Heart left ventricle (tissue), 16 donors: ENCODE measurements at regions not wholly inside any gene's neighbourhood (a gene's known extent, or its start where the extent isn't known, plus 50 kb on each side); places are given as distances from the start of the nearest gene placed in this dataset.

Experiments used
- ATAC-seq, 4 donors: fragments of 200-7000 bp; cut with Tn5 transposase; one replicate each; pipeline ENCODE4 v1.9.1; 2020 to 2022; ENCODE audit warnings: moderate library complexity in 4 of 4, mild to moderate bottlenecking in 3 of 4, moderate number of reproducible peaks in 1 of 4
- DNase-seq, 5 donors: peaks; one replicate each; pipeline ENCODE4 v3.0.0-alpha.2; 2020
- H3K27ac ChIP-seq, 12 donors: fragments of 200-600 bp; sonication (generic) in 4 of 12; one replicate each; pipeline versions ENCODE4 v1.5.0 to v1.8.0; 2016 to 2022; ENCODE audit warnings: mild to moderate bottlenecking in 2 of 12
- H3K27me3 ChIP-seq, 9 donors: fragments of 200-600 bp; sonication (generic) in 2 of 9; one replicate each; pipeline versions ENCODE4 v1.5.1 to v1.8.0; 2016 to 2022; ENCODE audit warnings: mild to moderate bottlenecking in 3 of 9
- H3K36me3 ChIP-seq, 9 donors: fragments of 200-600 bp; sonication (generic) in 2 of 9; one replicate each; pipeline versions ENCODE4 v1.5.0 to v1.8.0; 2018 to 2022; ENCODE audit warnings: mild to moderate bottlenecking in 2 of 9
- H3K4me1 ChIP-seq, 12 donors: fragments of 200-600 bp; sonication (generic) in 4 of 12; one replicate each; pipeline versions ENCODE4 v1.5.0 to v1.8.0; 2016 to 2022; ENCODE audit warnings: mild to moderate bottlenecking in 3 of 12
- H3K4me3 ChIP-seq, 12 donors: fragments of 200-600 bp; sonication (generic) in 4 of 12; one replicate each; pipeline versions ENCODE4 v1.5.0 to v1.8.0; 2017 to 2022; ENCODE audit warnings: mild to moderate bottlenecking in 9 of 12, moderate library complexity in 4 of 12
- H3K9me3 ChIP-seq, 12 donors: fragments of 200-600 bp; sonication (generic) in 4 of 12; one replicate each; pipeline versions ENCODE4 v1.5.0 to v1.8.0; 2016 to 2022; ENCODE audit warnings: mild to moderate bottlenecking in 1 of 12
- CTCF ChIP-seq, 12 donors: fragments of 200-600 bp; sonication (generic) in 4 of 12; IDR thresholded peaks; one replicate each; pipeline versions ENCODE4 v1.5.0 to v1.8.0; 2018 to 2022; ENCODE audit warnings: antibody characterized with exemption in 12 of 12, mild to moderate bottlenecking in 5 of 12
- POLR2A ChIP-seq, 2 donors: fragments of 450-650 bp; IDR thresholded peaks; one replicate each; pipeline ENCODE4 v1.6.1; 2017; ENCODE audit warnings: antibody characterized with exemption in 2 of 2, mild to moderate bottlenecking in 2 of 2, moderate library complexity in 2 of 2
- WGBS, 4 donors: extraction: QIAGEN DNeasy Blood & Tissue Kit in 2 of 4; methylation state at CpG; one replicate each; pipeline versions ENCODE4 v1.1.5 to v1.1.7; 2013 to 2018; 5-methylcytosine and 5-hydroxymethylcytosine counted together
- intact Hi-C, 10 donors: fragments of 100-400 bp; cut with DNase I; formaldehyde crosslinking; loops; one replicate each; pipeline versions ENCODE4 v1.11.1 to v1.14.2; 2022
- donor health status: ischemic (EF 13 %, LVEDD 7.1; RV severe dilation, severe dysfunction).
- donor health status: healthy with polysubstance abuse.
- donor health status: DM: no; HTN: yes; CAD: no.
- donor health status: DM: no; HTN: no; CAD: no.
- donor health status: ischemic (EF 25% LVEDD 6.9; RV normal size, moderate dysfunction).
- donor health status: ischemic (EF 25% LVEDD 5.7; RV mildly dilated, moderate dysfunction).
- donor health status: healthy.
- donor health status: DM: yes; HTN: yes; CAD: no.
- donor health status: ischemic (EF 35%, LVEDD 5.7; RV mildly dilated, moderate dysfunction).
- donor health status: nonischemic (EF 11% LVEDD 7.7; RV severe dilation, severe dysfunction).
- donor health status: DM: yes; HTN: yes; CAD: no.
- donor health status: PGD.
- donor health status: ischemic (EF 29% LVEDD 5.4; RV normal size, mild dysfunction).
- donor health status: nonischemic (EF 23%, LVEDD 6.1; RV moderate dilation, normal function).

GRCh38 chr5:170176916-170177315 lies 55.9 kb upstream of the C5orf58 start:
- no peak for ATAC-seq
- 69 to 78% (median 75%) methylated on average over 7 of the region's 7 CpGs for WGBS, 4 donors
- H3K27me3 ChIP-seq = no peaks in the 10 kb centered on the region
- H3K27ac ChIP-seq = no peak overlapping the region
- H3K4me1 ChIP-seq = no peaks in the 10 kb centered on the region
- no peak for TF ChIP-seq POLR2A (IDR thresholded peaks at IDR 0.05)
- TF ChIP-seq CTCF (IDR thresholded peaks at IDR 0.05) = no peak
- DNase-seq = no peak
- no peak overlapping the region for H3K4me3 ChIP-seq
- no peaks in the 10 kb centered on the region for H3K9me3 ChIP-seq
- no peaks in the 10 kb centered on the region for H3K36me3 ChIP-seq
- intact Hi-C loops = no loop called here

GRCh38 chr5:170178814-170179213 lies 54.0 kb upstream of the C5orf58 start:
- WGBS, 4 donors = 60 to 93% (median 86%) methylated on average over 3 to 8 of the region's 8 CpGs
- intact Hi-C loops = no loop called here
- H3K4me3 ChIP-seq = no peak overlapping the region

GRCh38 chr5:170179626-170180025 lies 53.2 kb upstream of the C5orf58 start:
- DNase-seq (no peak), ATAC-seq (no peak)
- H3K36me3 ChIP-seq = no peaks in the 10 kb centered on the region
- WGBS, 4 donors = 69 to 89% (median 86%) methylated on average over 6 to 7 of the region's 7 CpGs
- H3K4me1 ChIP-seq = no peaks in the 10 kb centered on the region
- no peaks in the 10 kb centered on the region for H3K9me3 ChIP-seq
- peaks cover 0 to under 1% (median 0%) of the 10 kb centered on the region in 9 donors for H3K27me3 ChIP-seq
- H3K27ac ChIP-seq = no peak overlapping the region
- TF ChIP-seq POLR2A (IDR thresholded peaks at IDR 0.05) (no peak), CTCF (IDR thresholded peaks at IDR 0.05) (no peak)
- intact Hi-C loops = loop anchor here in 3 of 10 donors (10.0 kb wide), 1 partner anchor 475 kb away; no protein-coding TSS in a partner anchor
- H3K4me3 ChIP-seq = no peak overlapping the region

More at GRCh38 chr5:170178814-170179213, 54.0 kb upstream of the C5orf58 start:
- Histone ChIP-seq H3K36me3 (no peaks in the 10 kb centered on the region), H3K27me3 (no peaks in the 10 kb centered on the region), H3K4me1 (no peaks in the 10 kb centered on the region), H3K9me3 (no peaks in the 10 kb centered on the region), H3K27ac (no peak overlapping the region)
- TF ChIP-seq POLR2A (IDR thresholded peaks at IDR 0.05) = no peak
- no peak for TF ChIP-seq CTCF (IDR thresholded peaks at IDR 0.05)
- ATAC-seq (no peak), DNase-seq (no peak)

GRCh38 chr5:170181902-170182301 lies 50.9 kb upstream of the C5orf58 start:
- WGBS, 4 donors = 92 to 96% (median 95%) methylated on average over 2 of the region's 2 CpGs
- ATAC-seq (no peak), DNase-seq (no peak)
- H3K27ac ChIP-seq = no peak overlapping the region
- no peaks in the 10 kb centered on the region for H3K36me3 ChIP-seq
- H3K4me3 ChIP-seq = no peak overlapping the region
- H3K9me3 ChIP-seq = no peaks in the 10 kb centered on the region
- TF ChIP-seq POLR2A (IDR thresholded peaks at IDR 0.05) = no peak
- no peak for TF ChIP-seq CTCF (IDR thresholded peaks at IDR 0.05)
- peaks cover 0 to 4% (median 0%) of the 10 kb centered on the region in 12 donors for H3K4me1 ChIP-seq
- intact Hi-C loops = loop anchor here in 4 of 10 donors (2.0 to 10.0 kb wide), 2 partner anchors 81 to 477 kb away; no protein-coding TSS in a partner anchor
- H3K27me3 ChIP-seq = peaks cover 0 to 11% (median 0%) of the 10 kb centered on the region in 9 donors
